ENCODE measurements at regions not wholly inside any gene's neighbourhood (a gene's known extent, or its start where the extent isn't known, plus 50 kb on each side); places are given as distances from the start of the nearest gene placed in this dataset.
"Not testable (repeated sequence)": the region's sequence is repeated elsewhere in the genome, so short reads cannot be mapped to it uniquely, and the experiment has no call there.

DNA sequence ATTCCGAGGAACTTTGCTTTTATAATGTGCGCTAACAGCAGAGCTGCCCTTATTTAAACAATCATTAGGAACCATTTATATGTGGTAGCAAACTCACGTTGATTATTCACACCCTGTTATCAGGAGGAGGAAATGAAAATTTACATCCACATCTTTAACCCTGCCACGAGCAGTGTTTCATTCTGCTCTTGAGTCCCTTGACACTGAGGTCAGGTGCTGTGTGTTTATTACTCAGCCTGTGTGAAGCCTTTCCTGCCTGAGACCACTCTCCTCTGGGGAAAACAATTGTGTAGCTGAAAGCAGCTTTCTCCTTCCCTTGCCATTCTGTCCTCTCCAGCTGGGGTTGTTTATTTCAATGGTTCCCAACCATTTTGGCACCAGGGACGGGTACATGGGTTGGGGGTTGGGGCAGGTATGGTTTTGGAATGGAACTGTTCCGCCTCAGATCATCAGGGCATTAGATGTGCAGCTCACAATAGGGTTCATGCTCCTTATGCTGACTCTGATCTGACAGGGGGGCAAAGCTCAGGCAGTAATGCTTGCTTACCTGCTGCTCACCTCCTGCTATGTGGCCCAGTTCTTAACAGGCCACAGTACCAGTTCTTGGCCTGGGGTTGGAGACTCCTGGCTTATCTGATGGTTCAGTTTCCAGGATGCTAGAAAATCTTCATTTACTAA lies 651.1 kb downstream of the TDRD15 start:
- DNase-seq (ENCODE audit: extremely low read depth in 1 of 11, low read depth in 9 of 11, low spot score in 4 of 11) = peak in 5 of 11 donors; percentile 1 to 8 (median 3)

DNA sequence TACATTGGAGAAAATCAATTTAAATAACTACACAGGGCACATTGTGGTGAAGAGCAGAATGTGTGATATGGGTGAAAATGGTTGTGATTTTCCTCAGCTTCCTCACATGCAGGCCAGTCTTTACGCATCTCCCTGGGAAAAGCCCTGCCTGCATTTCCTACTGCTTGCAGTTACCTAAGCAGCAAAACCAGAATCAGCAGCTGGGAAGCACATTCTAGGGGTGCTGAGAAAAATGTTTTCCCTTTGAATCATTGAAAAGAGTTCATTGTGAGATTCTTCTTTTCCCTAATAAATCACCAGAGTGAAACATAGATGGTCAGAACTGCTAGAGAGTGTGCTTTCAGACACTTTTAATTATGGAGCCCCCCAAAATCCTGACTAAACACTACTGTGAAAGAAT lies 656.0 kb downstream of the TDRD15 start:
- DNase-seq (ENCODE audit: extremely low read depth in 1 of 11, low read depth in 9 of 11, low spot score in 4 of 11) = no peak

DNA sequence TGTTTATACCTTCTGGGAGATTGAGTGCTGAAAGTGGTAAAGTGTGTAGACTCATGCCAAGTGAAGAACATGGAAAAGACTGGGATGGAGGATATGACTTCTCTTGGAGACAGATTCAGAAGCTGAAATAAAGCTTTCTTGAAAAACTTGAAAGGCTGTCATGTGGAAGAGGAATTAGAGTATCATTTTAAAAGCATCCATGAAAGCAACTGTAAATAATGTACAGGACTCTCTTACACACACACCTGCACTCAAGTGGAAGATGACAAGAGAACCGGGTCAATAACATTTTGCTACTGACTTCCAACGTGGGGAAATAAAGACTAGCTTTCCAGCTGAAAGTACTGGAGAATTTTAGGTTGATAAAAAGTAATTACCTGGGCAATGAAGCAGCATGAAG lies 658.2 kb downstream of the TDRD15 start:
- DNase-seq (ENCODE audit: extremely low read depth in 1 of 11, low read depth in 9 of 11, low spot score in 4 of 11) = no peak

DNA sequence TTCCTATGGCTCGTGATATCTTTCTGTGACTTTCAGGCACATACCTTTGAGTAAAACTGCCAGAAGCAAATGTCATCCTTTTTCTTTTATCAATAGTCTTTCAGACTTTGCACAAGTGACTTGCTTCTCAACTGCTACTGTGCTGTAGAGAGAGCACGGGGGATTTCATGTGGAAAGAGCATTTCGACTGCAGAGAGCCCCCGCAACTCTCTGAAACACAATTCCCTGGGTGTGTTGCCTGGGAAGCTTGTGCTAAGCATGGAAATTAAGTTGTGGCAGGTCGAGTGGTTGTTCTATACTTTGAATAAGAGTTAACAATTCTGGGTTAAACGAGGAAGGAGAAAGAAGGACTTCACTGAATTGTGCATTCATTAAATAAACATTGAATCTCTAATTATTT lies 659.1 kb downstream of the TDRD15 start:
- DNase-seq (ENCODE audit: extremely low read depth in 1 of 11, low read depth in 9 of 11, low spot score in 4 of 11) = no peak

DNA sequence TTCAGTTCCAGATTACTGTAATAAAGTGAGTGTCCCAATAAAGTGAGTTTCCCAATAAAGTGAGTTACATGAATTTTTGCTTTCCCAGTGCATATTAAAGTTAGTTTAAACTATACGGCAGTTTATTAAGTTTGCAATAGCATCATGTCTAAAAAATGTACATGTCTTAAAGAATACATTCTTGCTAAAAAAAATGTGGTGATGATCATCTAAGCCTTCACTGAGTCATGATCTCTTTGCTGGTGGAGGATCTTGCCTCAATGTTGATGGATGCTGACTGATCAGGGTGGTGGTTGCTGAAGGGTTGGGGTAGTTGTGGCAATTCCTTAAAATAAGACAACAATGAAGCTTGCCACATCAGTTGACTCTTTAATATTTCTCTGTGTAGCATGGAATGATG lies 664.2 kb downstream of the TDRD15 start:
- no peak for DNase-seq (ENCODE audit: extremely low read depth in 1 of 11, low read depth in 9 of 11, low spot score in 4 of 11)

DNA sequence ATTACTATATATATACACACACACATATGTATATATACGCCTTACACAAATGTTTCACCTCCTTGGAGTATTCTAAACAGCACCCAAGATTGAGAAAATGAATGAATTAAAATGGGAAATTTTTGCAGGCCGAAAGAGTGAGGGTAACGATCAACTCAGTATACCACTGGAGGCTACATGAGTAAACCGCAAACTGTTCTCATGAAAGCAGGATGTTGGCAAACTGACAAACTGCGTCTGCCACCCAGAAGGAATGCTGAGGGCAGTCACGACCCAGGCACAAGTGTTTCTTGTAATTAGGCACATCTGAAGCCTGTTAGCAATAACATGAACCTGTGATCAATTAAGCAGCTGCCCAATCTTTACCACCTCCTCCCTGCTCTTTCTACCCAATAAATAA lies 666.5 kb downstream of the TDRD15 start:
- DNase-seq (ENCODE audit: extremely low read depth in 1 of 11, low read depth in 9 of 11, low spot score in 4 of 11) = not testable (repeated sequence)

DNA sequence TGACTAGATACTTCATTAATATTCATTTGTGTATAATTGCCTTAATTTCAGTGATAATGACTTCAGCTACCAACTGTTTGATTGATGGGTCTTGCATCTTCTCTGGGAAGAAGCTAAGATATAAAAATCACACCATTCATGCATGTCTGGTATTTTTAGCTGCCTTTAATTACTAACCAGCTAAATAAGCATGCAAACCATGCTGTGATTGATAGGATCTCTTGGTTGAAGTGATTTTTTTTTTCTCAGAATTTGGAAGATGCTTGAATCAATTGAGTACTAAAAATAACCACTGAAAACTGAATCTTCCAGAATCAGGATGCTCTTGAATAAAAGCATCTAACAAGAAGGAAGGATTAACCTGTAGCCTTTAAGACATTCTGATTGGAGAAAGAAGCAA lies 668.8 kb downstream of the TDRD15 start:
- DNase-seq (ENCODE audit: extremely low read depth in 1 of 11, low read depth in 9 of 11, low spot score in 4 of 11) = no peak

DNA sequence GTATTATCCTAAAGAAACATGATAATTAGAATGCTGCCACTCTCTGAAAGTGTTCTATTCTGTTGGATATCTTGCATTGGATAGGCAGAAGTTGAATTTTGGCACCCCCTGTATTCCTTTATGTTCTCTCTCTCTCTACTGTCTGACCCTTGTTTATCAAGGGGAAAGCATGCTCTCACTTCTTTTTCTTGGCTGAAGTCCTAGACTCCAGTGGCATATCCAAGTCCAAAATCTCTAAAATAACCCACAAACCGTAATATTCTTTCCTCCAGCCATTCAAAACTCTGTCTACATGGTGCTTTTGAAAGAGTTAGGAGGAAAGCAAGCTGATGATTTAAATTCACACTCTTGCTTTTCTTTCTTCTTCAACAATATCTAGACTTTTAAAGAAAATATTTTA lies 669.7 kb downstream of the TDRD15 start:
- no peak for DNase-seq (ENCODE audit: extremely low read depth in 1 of 11, low read depth in 9 of 11, low spot score in 4 of 11)

DNA sequence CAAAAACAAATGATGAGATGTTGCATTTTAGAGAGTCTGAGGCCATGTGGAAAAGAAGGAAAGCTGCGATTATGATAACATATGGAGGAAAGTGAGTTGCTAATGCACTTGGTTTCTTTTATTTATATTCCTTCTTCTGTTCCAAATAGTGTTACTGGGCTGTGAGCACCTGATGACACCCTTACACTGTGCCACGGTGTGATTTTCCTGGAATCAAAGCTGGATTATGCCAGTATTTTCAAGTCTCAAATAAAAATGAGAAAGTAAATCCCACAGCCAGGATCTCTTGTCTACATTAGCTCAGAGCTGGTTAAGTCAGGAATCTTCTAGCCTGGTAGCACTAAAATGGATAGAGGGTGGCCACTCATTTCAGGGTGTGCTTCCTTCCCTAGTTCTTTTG lies 670.8 kb downstream of the TDRD15 start:
- no peak for DNase-seq (ENCODE audit: extremely low read depth in 1 of 11, low read depth in 9 of 11, low spot score in 4 of 11)

DNA sequence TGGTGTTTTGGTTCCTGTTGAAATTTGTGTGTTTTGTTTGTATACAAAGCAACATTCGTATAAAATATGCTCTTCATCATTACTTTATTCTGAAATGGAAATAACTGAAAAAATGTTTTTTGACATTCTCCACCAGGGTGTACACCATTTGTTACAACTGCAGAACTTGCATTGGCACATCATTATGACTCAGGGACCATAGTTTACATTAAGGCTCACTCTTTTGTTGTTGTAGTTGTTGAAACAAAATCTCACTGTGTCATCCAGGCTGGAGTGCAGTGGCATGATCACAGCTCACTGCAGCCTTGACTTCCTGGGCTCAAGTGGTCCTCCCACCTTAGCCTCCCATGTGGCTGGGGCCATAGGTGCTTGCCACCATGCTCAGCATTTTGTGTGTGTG lies 676.6 kb downstream of the TDRD15 start:
- no peak for DNase-seq (ENCODE audit: extremely low read depth in 1 of 11, low read depth in 9 of 11, low spot score in 4 of 11)

DNA sequence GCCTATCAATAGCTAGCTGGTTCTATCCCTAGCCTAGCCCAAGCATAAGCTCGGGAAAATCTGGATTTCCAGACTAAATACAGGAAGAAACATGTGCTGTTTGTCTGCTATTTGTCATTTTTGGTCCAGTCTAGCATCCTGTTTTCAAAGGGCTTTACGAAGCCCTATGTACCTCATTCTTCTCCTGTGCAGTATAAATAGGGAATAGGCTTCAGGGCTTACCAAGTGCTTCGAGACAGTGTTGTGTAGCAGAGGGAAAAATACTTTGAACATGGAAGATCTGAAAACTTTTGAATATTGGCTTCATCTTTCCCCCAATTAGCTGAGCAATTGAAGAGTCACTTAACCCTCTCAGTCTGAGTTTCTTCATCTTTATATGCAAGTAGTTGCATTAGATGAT lies 679.8 kb downstream of the TDRD15 start:
- DNase-seq (ENCODE audit: extremely low read depth in 1 of 11, low read depth in 9 of 11, low spot score in 4 of 11) = no peak

DNA sequence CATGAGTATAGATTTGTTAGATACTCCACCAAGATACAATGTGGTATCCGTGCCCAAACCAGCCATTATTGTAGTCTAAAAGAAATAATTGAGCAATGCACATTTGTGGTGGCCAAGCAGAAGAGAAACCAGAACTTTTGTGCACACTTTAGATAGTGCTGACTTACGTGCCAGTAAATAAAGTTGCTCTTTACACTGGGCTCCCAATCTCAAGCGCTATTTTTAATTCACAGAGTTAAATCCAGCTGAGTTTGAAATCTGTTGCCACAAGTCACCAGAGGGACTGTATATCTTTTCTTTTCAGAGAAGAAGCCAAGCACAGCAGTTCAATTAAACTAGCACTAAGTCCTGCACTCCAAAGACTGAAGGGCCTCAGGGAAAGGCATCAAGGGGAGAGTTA lies 680.4 kb downstream of the TDRD15 start:
- no peak for DNase-seq (ENCODE audit: extremely low read depth in 1 of 11, low read depth in 9 of 11, low spot score in 4 of 11)

DNA sequence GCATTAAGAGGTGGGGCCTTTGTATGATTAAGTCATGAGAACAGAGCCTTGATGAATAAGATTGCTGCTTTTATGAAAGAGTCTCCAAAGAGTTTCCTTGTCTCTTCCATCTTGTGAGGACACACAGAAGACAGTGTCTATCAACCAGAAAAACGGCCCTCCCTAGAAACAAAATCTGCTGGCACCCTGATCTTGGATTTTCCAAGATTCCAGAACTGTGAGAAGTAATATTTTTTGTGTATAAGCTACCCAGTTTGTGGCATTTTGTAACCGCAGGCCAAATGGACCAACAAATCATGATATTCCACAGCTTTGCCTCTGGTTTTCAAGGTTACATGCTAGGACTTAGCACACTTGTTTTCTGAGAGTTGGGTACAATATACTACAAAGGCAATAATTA lies 687.8 kb downstream of the TDRD15 start:
- DNase-seq (ENCODE audit: extremely low read depth in 1 of 11, low read depth in 9 of 11, low spot score in 4 of 11) = no peak

DNA sequence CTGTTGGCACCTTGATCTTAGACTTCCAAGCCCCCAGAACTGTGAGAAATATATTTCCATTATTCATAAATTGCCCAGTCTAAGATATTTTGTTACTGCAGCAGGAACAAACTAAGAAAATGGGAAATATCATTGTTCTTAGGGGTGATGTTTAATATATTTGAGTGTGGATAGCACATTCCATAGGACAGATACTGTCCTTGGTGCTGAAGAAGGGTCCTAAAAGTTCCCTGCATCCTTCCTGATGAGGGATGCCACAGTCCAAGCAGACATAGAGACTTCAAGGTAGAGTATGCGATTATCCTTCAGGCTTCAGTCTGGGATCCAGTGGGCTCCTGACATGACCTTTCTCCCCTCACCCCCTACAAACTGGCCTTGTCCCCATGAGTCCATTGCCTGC lies 689.0 kb downstream of the TDRD15 start:
- peak in 8 of 11 donors; percentile 6 to 32 (median 10) for DNase-seq (ENCODE audit: extremely low read depth in 1 of 11, low read depth in 9 of 11, low spot score in 4 of 11)

DNA sequence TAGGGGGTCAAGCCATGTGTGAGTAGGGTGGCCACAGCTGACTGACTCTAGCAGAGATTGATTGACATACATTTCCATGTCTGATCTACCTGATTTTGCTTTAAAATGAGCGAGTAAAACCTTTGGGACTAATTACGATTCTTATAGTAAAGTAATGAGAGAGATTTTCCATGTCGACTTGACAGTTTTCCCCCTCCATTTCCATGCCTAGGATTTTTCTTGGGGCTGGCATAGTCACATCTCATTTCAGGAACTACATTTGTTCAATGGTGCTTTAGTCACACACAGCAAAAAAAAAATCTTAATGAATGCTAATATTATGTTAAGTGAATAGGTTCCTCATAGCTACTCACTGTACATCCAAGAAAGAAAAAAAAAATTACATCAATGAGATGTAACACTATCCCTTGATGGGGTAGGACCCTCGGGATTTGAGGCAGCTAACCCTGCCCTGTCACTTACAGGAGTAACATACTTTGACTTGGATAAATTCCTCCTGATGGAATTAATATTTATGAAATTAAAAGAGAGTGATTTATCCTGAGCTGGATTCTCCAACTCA lies 690.9 kb downstream of the TDRD15 start:
- DNase-seq (ENCODE audit: extremely low read depth in 1 of 11, low read depth in 9 of 11, low spot score in 4 of 11) = no peak

DNA sequence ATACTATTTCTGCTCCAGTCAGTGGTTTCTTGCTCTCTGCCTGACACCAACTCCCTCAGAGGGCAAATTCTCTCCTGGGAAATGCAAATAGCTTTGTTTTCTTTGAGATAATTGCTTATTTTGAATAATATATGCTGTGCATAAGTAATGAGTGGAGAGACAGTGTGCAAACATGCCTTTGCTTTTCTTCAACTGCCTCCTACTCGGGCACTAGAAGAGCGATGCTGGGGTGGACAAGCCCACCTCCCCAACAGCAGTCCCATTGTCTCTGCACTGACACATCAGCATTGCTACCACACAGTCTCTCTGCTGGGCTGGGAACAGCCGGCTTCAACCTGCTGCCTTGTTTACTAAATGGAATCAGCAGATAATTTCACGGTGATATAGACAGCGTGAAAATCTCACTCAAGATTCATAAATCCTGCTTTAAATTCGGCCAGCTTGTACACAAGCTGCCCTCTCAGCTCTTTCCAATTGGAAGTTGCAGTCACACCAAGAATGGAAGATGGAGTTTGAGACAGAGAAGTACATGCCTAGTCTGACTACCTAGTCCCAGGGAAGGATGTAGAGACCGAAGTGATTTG lies 694.5 kb downstream of the TDRD15 start:
- DNase-seq (ENCODE audit: extremely low read depth in 1 of 11, low read depth in 9 of 11, low spot score in 4 of 11) = no peak

DNA sequence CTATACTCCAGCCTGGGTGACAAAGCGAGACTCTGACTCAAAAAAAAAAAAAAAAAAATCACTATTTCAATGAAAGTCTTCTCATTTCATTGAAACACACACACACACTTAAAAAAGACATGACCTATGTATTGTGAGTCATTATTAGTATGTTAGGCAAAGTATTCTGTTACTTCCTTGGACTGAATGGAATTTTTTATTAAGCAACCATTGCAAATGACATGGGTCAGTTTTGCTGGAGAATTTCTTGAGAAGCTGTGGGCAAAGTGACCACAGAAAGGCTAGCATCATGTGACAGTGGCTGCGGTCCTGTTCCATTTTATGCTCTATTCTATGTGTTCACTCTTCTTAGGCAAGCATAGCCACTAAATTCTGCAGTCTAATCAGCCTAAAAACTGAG lies 695.7 kb downstream of the TDRD15 start:
- no peak for DNase-seq (ENCODE audit: extremely low read depth in 1 of 11, low read depth in 9 of 11, low spot score in 4 of 11)

DNA sequence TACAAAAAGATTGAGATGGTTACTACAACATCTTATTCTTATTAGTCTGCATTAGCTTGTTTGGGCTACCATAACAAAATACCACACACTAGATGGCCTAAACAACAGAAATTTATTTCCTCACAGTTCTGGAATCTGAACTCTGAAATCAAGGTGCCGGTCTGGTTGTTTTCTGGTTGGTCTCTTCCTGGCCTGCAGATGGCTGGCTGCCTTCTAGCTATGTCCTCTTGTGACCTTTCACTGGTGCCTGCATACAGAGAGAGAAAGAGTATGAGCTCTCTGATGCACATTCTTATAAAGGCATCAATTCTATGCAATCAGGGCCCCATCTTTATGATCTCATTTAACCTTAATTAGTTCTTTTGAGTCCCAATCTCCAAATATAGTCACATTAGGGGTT lies 696.5 kb downstream of the TDRD15 start:
- DNase-seq (ENCODE audit: extremely low read depth in 1 of 11, low read depth in 9 of 11, low spot score in 4 of 11) = no peak

DNA sequence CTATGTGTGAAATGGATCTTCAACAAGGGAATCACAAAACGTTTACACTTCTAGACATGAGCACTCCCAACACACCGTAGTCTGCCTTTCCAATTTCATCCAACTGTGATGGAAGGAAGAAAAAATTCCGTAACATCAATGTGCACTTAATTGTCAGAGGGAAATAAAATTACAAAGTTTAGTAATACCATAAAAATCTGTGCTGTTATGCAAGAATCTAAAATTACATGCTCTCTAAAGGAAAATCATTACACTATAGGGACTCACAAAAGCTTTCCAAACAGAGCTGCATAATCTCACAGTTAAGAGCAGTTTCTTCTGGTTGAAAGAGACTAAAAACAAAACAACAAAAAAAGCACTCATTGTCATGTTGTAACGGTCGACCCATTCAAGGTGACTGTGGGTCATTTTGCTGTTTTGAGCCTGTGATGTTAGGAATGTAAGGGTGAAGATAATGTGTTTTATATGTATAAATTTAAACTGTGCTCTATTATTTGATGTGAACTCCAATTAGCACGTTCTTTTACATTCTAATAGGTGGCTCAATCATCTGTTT lies 698.0 kb downstream of the TDRD15 start:
- no peak for DNase-seq (ENCODE audit: extremely low read depth in 1 of 11, low read depth in 9 of 11, low spot score in 4 of 11)

DNA sequence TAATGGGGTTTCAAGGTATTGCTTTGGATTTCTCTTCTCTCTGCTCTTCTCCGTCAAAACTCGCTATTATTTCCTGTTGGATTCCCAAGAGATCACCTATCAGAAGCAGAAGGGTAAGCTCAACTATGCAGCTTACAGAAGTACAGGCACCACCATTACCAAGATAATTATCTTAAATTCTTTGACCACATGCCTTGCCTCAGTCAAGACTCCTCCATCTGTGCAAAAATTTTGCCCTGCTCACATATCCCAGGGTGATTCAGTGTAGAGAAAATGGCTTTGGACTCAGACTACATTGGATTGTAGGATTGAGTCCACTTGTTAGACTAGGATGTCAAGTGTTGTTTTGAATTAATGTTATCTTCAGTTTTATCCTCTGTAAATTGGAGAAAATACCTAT lies 698.7 kb downstream of the TDRD15 start:
- no peak for DNase-seq (ENCODE audit: extremely low read depth in 1 of 11, low read depth in 9 of 11, low spot score in 4 of 11)

DNA sequence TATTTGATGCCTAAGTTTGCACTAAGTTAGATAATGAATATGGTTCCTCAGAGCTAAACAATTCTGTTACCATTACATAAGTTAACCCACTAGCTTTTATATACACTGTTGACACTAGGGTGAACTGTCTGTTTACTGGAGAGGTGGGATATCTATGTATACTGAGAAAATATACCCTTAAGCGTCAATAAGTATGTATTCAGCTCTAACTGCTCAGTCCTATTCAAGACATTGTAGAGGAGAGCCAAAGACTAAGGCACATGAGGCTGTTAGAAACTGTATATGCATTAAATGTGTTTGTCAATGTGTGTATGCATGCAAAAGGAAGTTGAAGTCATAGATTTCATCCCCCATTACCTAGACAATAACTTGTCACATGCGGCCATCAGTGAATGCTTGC lies 710.0 kb downstream of the TDRD15 start:
- no peak for DNase-seq (ENCODE audit: extremely low read depth in 1 of 11, low read depth in 9 of 11, low spot score in 4 of 11)
